Testis (tissue), 2 donors: ENCODE measurements at regions not wholly inside any gene's neighbourhood (a gene's known extent, or its start where the extent isn't known, plus 50 kb on each side); places are given as distances from the start of the nearest gene placed in this dataset.

Experiments used
- CTCF ChIP-seq, 3 experiments: fragments of 450-650 bp in 2 of 3; fragments of 200-600 bp in 1 of 3; sonication (generic) in 1 of 3; IDR thresholded peaks; one replicate each; pipeline ENCODE4 v1.5.1; 2016 to 2019; ENCODE audit warnings: antibody characterized with exemption in 3 of 3, mild to moderate bottlenecking in 2 of 3, moderate library complexity in 1 of 3
- POLR2A ChIP-seq: fragments of 450-650 bp; IDR thresholded peaks from one replicate; pipeline ENCODE4 v1.6.1; 2017; ENCODE audit warnings: antibody characterized with exemption, mild to moderate bottlenecking, moderate library complexity

DNA sequence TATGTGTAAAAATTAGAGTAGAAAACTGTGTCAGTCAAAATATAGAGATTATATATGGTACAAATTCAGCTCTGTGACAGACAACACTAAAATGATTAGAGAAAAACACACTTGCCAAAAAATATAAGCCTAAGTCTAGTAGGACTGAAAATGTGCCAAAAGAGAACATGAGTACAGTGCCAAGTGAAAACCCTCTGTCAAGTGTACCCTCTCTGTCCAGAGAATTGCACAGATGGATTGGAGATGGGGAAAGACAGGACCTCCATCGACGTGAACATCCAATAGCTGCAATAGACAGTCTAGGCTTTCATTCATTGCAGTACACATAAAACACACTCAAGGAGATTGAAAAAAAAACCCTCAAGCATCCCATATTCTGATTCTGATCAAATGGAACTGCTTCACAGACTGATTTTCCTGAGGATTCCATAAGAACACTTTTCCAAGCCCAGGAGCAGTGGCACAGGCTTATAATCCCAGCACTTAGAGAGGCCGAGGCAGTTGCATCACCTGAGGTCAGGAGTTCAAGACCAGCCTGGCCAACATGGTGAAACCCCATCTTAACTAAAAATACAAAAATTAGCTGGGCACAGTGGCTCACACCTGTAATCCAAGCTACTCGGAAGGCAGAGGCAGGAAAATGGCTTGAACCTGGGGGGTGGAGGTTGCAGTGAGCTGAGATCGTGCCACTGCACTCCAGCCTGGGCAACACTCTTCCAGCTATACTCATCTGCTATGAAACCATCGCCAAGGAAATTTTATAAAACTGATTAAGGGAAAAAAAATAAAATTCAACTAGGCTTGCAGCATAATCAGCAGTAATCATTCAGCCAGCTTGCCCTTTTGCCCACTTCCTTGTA lies 110.0 kb upstream of the TRIM24 start:
- TF ChIP-seq CTCF (IDR thresholded peaks at IDR 0.05) (no peak), POLR2A (no peak)
